B cell (primary cell): ENCODE measurements at regions not wholly inside any gene's neighbourhood (a gene's known extent, or its start where the extent isn't known, plus 50 kb on each side); places are given as distances from the start of the nearest gene placed in this dataset.

Experiments
- ATAC-seq: fragments of 200-7000 bp; cut with Tn5 transposase; one replicate; pipeline ENCODE4 v1.10.0; 2021; ENCODE audit warnings: low read depth, mild to moderate bottlenecking, moderate number of reproducible peaks, moderate library complexity
- CTCF ChIA-PET: fragments of 350-600 bp; sonication (Branson Sonifier 250); formaldehyde crosslinking; loops from one replicate; lab custom pipeline; 2021; ENCODE audit warnings: antibody characterized with exemption, inconsistent platforms; lab: Charles Lee
- POLR2A ChIA-PET: fragments of 350-600 bp; sonication (Branson Sonifier 250); formaldehyde crosslinking; loops from one replicate; lab custom pipeline; 2021; ENCODE audit warnings: antibody characterized with exemption; lab: Charles Lee
- DNase-seq: peaks from one replicate; pipeline ENCODE4 v3.0.0; 2013
- H2AFZ ChIP-seq: 2 replicates; pipeline ENCODE4 v1.6.1; 2012; ENCODE audit warnings: mild to moderate bottlenecking, low read depth, low read length; ENCODE audit not compliant: insufficient read depth, poor library complexity, severe bottlenecking
- H3K27ac ChIP-seq, 2 donors: 1 replicate in 1 of 2; 2 replicates in 1 of 2; pipeline ENCODE4 v1.5.1; 2012 to 2013; ENCODE audit warnings: low read length in 2 of 2, mild to moderate bottlenecking in 2 of 2, moderate library complexity in 1 of 2
- H3K27me3 ChIP-seq, 4 experiments: fragments of 200-600 bp in 1 of 4; sonication (generic) in 1 of 4; replicated peaks in 1 of 4; 1 replicate in 2 of 4; 2 replicates in 2 of 4; pipeline versions ENCODE4 v1.6.1 to v1.7.0; 2013 to 2016; ENCODE audit warnings: low read length in 3 of 4, mild to moderate bottlenecking in 2 of 4, mixed read lengths in 1 of 4, moderate library complexity in 1 of 4; ENCODE audit not compliant: insufficient read depth in 4 of 4, control insufficient read depth in 3 of 4; ENCODE audit errors: control extremely low read depth in 1 of 4
- H3K36me3 ChIP-seq, 2 experiments: replicated peaks in 1 of 2; 1 replicate in 1 of 2; 2 replicates in 1 of 2; pipeline versions ENCODE4 v1.6.1 to v1.7.1; 2013; ENCODE audit warnings: low read length in 1 of 2; ENCODE audit not compliant: insufficient read depth in 2 of 2, control insufficient read depth in 1 of 2; ENCODE audit errors: control extremely low read depth in 1 of 2, extremely low read depth in 1 of 2
- H3K4me1 ChIP-seq, 2 donors: fragments of 200-600 bp in 1 of 2; sonication (generic) in 1 of 2; 1 replicate in 1 of 2; 2 replicates in 1 of 2; pipeline versions ENCODE4 v1.5.1 to v1.6.1; 2013 to 2017; ENCODE audit warnings: low read length in 2 of 2; ENCODE audit not compliant: control insufficient read depth in 2 of 2, insufficient read depth in 2 of 2
- H3K4me2 ChIP-seq: replicated peaks from 2 replicates; pipeline ENCODE3; 2012; ENCODE audit warnings: mild to moderate bottlenecking, low read depth, low read length; ENCODE audit not compliant: poor library complexity, severe bottlenecking
- H3K4me3 ChIP-seq, 5 experiments: fragments of 200-600 bp in 1 of 5; sonication (generic) in 1 of 5; 1 replicate in 3 of 5; 2 replicates in 2 of 5; pipeline versions ENCODE4 v1.5.1 to v1.7.0; 2011 to 2016; ENCODE audit warnings: low read length in 4 of 5, mild to moderate bottlenecking in 4 of 5, low read depth in 2 of 5, control low read depth in 1 of 5, moderate library complexity in 1 of 5; ENCODE audit not compliant: insufficient read depth in 1 of 5; ENCODE audit errors: control extremely low read depth in 1 of 5, extremely low read depth in 1 of 5
- H3K79me2 ChIP-seq: fragments of 200-600 bp; sonication (generic); one replicate; pipeline ENCODE4 v1.6.0; 2016; ENCODE audit warnings: low read length; ENCODE audit not compliant: control insufficient read depth, insufficient read depth
- H3K9ac ChIP-seq: fragments of 200-600 bp; sonication (generic); 2 replicates; pipeline ENCODE4 v1.6.1; 2017; ENCODE audit warnings: mild to moderate bottlenecking, low read length, moderate library complexity
- H3K9me3 ChIP-seq, 3 donors: one replicate each; pipeline versions ENCODE4 v1.6.1 to v1.7.1; 2013; ENCODE audit warnings: low read length in 2 of 3; ENCODE audit not compliant: control insufficient read depth in 2 of 3, insufficient read depth in 1 of 3; ENCODE audit errors: control extremely low read depth in 1 of 3
- H4K20me1 ChIP-seq: 2 replicates; pipeline ENCODE4 v1.6.0; 2012; ENCODE audit warnings: mild to moderate bottlenecking, low read length; ENCODE audit not compliant: insufficient read depth, control insufficient read depth, poor library complexity, severe bottlenecking
- H3K27ac Mint-ChIP-seq: one replicate; pipeline ENCODE4 v1.8.0; 2021; ENCODE audit warnings: mixed read lengths
- H3K27me3 Mint-ChIP-seq: one replicate; pipeline ENCODE4 v1.8.0; 2021; ENCODE audit warnings: mixed read lengths
- H3K4me1 Mint-ChIP-seq: one replicate; pipeline ENCODE4 v1.8.0; 2021; ENCODE audit warnings: mixed read lengths
- H3K4me3 Mint-ChIP-seq: one replicate; pipeline ENCODE4 v1.8.0; 2021; ENCODE audit warnings: mixed read lengths
- H3K9me3 Mint-ChIP-seq: one replicate; pipeline ENCODE4 v1.8.0; 2022; ENCODE audit warnings: mixed read lengths; ENCODE audit not compliant: insufficient read depth
- EZH2 ChIP-seq: IDR thresholded peaks from 2 replicates; pipeline ENCODE4 v1.6.1; 2012; ENCODE audit warnings: borderline replicate concordance, low read depth, mild to moderate bottlenecking, moderate library complexity, low read length; ENCODE audit not compliant: insufficient read depth, poor library complexity, severe bottlenecking
- WGBS: methylation state at CpG from one replicate; pipeline ENCODE4 v1.1.5; 2013; ENCODE audit warnings: missing lambda C conversion rate; ENCODE audit not compliant: insufficient coverage; 5-methylcytosine and 5-hydroxymethylcytosine counted together
- intact Hi-C: fragments of 100-400 bp; cut with micrococcal nuclease; formaldehyde crosslinking; loops from one replicate; pipeline ENCODE4 v1.10.0; 2022
- TF ChIP-seq, protein P1 (sequence below): fragments of 200-600 bp; IDR thresholded peaks from one replicate; pipeline ENCODE4 v1.8.0; 2022; ENCODE audit warnings: antibody characterized with exemption, mild to moderate bottlenecking

DNA sequence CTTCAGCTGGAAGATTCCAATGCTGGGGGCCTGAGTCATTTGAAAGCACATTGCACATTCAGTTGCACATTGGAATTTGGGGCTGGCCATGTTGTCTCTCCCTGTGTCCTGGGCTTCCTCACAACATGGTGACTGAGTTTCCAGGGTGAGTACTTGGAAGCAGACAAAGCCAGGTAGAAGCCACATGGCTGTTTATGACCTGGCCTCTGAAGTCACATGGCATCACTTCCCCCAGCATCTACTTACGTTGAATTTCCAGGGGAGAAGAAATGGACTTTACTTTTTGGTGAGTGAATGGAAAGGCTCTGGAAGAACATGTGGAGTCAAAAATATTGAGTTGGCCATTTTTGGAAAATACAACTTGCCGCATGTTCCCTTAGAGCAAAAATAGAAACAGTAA is 155.5 kb downstream of the LINC00237 start:
- ChIA-PET POLR2A (no interaction called here), CTCF (no interaction called here)
- intact Hi-C loops, result no loop called here
- TF ChIP-seq, protein P1, sequence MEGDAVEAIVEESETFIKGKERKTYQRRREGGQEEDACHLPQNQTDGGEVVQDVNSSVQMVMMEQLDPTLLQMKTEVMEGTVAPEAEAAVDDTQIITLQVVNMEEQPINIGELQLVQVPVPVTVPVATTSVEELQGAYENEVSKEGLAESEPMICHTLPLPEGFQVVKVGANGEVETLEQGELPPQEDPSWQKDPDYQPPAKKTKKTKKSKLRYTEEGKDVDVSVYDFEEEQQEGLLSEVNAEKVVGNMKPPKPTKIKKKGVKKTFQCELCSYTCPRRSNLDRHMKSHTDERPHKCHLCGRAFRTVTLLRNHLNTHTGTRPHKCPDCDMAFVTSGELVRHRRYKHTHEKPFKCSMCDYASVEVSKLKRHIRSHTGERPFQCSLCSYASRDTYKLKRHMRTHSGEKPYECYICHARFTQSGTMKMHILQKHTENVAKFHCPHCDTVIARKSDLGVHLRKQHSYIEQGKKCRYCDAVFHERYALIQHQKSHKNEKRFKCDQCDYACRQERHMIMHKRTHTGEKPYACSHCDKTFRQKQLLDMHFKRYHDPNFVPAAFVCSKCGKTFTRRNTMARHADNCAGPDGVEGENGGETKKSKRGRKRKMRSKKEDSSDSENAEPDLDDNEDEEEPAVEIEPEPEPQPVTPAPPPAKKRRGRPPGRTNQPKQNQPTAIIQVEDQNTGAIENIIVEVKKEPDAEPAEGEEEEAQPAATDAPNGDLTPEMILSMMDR, result no peak
- no peak for TF ChIP-seq EZH2
- Mint-ChIP-seq H3K9me3 (peaks cover 3% of the 10 kb centered on the region), H3K4me3 (no peak overlapping the region), H3K27ac (no peak overlapping the region), H3K4me1 (peaks cover 3% of the 10 kb centered on the region), H3K27me3 (peaks cover 20% of the 10 kb centered on the region)
- no peaks in the 10 kb centered on the region for H4K20me1 ChIP-seq
- H3K79me2 ChIP-seq, result no peaks in the 10 kb centered on the region
- H3K4me1 ChIP-seq, result no peaks in the 10 kb centered on the region
- H2AFZ ChIP-seq, result no peak overlapping the region
- H3K9ac ChIP-seq, result no peak overlapping the region
- H3K4me3 ChIP-seq, result no peak overlapping the region
- 100% methylated on average over 1 of the region's 2 CpGs for WGBS
- peaks cover 1 to 7% (median 6%) of the 10 kb centered on the region in 3 donors for H3K9me3 ChIP-seq
- H3K27me3 ChIP-seq, result peaks cover 0 to 9% (median 0%) of the 10 kb centered on the region in 4 experiments
- no peak overlapping the region for H3K27ac ChIP-seq
- no peak for ATAC-seq
- no peak overlapping the region for H3K4me2 ChIP-seq
- H3K36me3 ChIP-seq, result no peaks in the 10 kb centered on the region
- no peak for DNase-seq

GRCh38 chr20:20946122-20946759 is 159.9 kb downstream of the LINC00237 start:
- H2AFZ ChIP-seq, result no peak overlapping the region
- TF ChIP-seq, protein P1, result no peak
- no peak for TF ChIP-seq EZH2
- ATAC-seq (no peak), DNase-seq (no peak)
- no peaks in the 10 kb centered on the region for H3K36me3 ChIP-seq
- CTCF ChIA-PET, result no interaction called here
- peaks cover 8% of the 10 kb centered on the region for H3K27me3 Mint-ChIP-seq
- H3K4me1 ChIP-seq, result no peaks in the 10 kb centered on the region
- H4K20me1 ChIP-seq, result no peaks in the 10 kb centered on the region
- POLR2A ChIA-PET, result no interaction called here
- no CpG with 5 or more reads among the region's 3 CpGs for WGBS
- intact Hi-C loops, result no loop called here
- H3K27ac ChIP-seq, result no peak overlapping the region
- H3K27me3 ChIP-seq, result peaks cover 0 to 2% (median 0%) of the 10 kb centered on the region in 4 experiments
- peaks cover 3% of the 10 kb centered on the region for H3K9me3 Mint-ChIP-seq
- no peak overlapping the region for H3K9ac ChIP-seq
- H3K4me3 ChIP-seq, result no peak overlapping the region
- no peak overlapping the region for H3K4me3 Mint-ChIP-seq
- no peaks in the 10 kb centered on the region for H3K4me1 Mint-ChIP-seq
- no peak overlapping the region for H3K27ac Mint-ChIP-seq
- H3K9me3 ChIP-seq, result peaks cover 1 to 7% (median 6%) of the 10 kb centered on the region in 3 donors
- no peak overlapping the region for H3K4me2 ChIP-seq
- no peaks in the 10 kb centered on the region for H3K79me2 ChIP-seq
